ENCODE measurements at regions not wholly inside any gene's neighbourhood (a gene's known extent, or its start where the extent isn't known, plus 50 kb on each side); places are given as distances from the start of the nearest gene placed in this dataset.

DNA sequence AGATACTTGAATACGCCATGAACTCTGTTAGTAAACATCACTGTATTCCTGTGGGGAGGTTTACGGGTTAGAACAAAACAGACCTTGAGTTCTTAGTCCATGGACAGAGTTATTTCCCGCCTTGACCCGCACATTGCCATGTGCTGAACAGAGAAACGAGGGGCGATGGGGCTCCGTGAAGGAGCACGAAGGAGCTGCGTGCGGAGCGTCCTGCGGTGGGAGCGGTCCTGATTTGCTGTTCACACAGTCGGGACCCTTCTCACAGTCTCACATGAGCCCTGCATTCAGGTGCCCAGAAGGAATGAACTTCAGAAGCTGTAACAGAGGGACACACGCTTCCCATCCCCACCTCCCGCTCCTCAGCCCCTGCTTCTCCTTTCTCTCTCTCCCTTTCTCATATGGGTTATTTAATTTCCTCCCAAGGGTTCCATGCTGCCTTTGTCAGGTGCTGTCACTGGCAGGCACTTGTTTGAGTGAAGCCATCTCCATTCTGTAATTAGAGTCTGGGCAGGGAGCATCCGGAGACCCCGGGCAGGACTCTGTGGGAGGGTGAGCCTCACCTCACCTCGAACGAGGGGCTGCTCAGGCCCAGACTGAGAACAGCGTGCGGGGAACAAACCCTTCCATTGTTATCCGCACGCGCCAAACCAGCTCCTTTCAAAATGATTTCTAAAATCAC, 76.9 kb downstream of the TEX29 start:
- TF ChIP-seq, protein P1, sequence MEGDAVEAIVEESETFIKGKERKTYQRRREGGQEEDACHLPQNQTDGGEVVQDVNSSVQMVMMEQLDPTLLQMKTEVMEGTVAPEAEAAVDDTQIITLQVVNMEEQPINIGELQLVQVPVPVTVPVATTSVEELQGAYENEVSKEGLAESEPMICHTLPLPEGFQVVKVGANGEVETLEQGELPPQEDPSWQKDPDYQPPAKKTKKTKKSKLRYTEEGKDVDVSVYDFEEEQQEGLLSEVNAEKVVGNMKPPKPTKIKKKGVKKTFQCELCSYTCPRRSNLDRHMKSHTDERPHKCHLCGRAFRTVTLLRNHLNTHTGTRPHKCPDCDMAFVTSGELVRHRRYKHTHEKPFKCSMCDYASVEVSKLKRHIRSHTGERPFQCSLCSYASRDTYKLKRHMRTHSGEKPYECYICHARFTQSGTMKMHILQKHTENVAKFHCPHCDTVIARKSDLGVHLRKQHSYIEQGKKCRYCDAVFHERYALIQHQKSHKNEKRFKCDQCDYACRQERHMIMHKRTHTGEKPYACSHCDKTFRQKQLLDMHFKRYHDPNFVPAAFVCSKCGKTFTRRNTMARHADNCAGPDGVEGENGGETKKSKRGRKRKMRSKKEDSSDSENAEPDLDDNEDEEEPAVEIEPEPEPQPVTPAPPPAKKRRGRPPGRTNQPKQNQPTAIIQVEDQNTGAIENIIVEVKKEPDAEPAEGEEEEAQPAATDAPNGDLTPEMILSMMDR (IDR thresholded peaks at IDR 0.05; ENCODE audit: low read depth, low read length, poor library complexity, severe bottlenecking) = no peak
- TF ChIP-seq EZH2phosphoT487 (IDR thresholded peaks at IDR 0.05; ENCODE audit: borderline replicate concordance, low read length) = no peak

All from DOHH2 (cell line).